ENCODE measurements at regions not wholly inside any gene's neighbourhood (a gene's known extent, or its start where the extent isn't known, plus 50 kb on each side); places are given as distances from the start of the nearest gene placed in this dataset.

- Histone ChIP-seq H3K9me3 (ENCODE audit: control insufficient read depth, low read length) (no peaks in the 10 kb centered on the region), H2BK15ac (ENCODE audit: low read depth, poor library complexity, severe bottlenecking) (no peak overlapping the region), H3K4me2 (ENCODE audit: low read length, poor library complexity, severe bottlenecking) (no peak overlapping the region)
These were observed 999.4 kb upstream of the GJE1 start for GRCh38 chr6:141133346-141133745.

GRCh38 chr6:141131616-141132015 lies 1001.1 kb upstream of the GJE1 start:
- Histone ChIP-seq H2BK120ac (ENCODE audit: low read depth, low read length) (no peak overlapping the region), H3K23ac (ENCODE audit: low read length in 2 of 2) (no peak overlapping the region), H2BK12ac (ENCODE audit: low read length in 2 of 2) (no peak overlapping the region), H3K4ac (ENCODE audit: low read depth in 1 of 2, low read length in 2 of 2) (no peak overlapping the region), H3K14ac (ENCODE audit: low read length in 2 of 2) (no peak overlapping the region), H3K4me1 (ENCODE audit: control insufficient read depth, insufficient read depth, low read depth, low read length) (no peaks in the 10 kb centered on the region), H2BK15ac (ENCODE audit: low read depth, poor library complexity, severe bottlenecking) (no peak overlapping the region), H3K4me3 (ENCODE audit: insufficient read depth in 1 of 2, low read depth in 1 of 2, low read length in 2 of 2) (no peak overlapping the region), H3K27ac (ENCODE audit: low read length, poor library complexity, severe bottlenecking) (no peak overlapping the region), H3K79me1 (replicated peaks; ENCODE audit: low read length, poor library complexity, severe bottlenecking) (no peaks in the 10 kb centered on the region), H3K36me3 (ENCODE audit: control insufficient read depth in 1 of 2, insufficient read depth in 2 of 2, low read depth in 1 of 2, low read length in 2 of 2) (no peaks in the 10 kb centered on the region), H2BK5ac (ENCODE audit: low read depth, low read length, poor library complexity, severe bottlenecking) (no peak overlapping the region), H3K27me3 (ENCODE audit: control insufficient read depth in 1 of 2, insufficient read depth in 1 of 2, low read length in 2 of 2) (no peaks in the 10 kb centered on the region), H3K9ac (ENCODE audit: low read length) (no peak overlapping the region), H3K18ac (ENCODE audit: low read depth in 1 of 2, low read length in 2 of 2) (no peak overlapping the region), H2AFZ (ENCODE audit: low read depth, low read length) (no peak overlapping the region), H4K8ac (ENCODE audit: low read length) (no peak overlapping the region), H3K9me3 (ENCODE audit: control insufficient read depth, low read length) (no peaks in the 10 kb centered on the region), H3K4me2 (ENCODE audit: low read length, poor library complexity, severe bottlenecking) (no peak overlapping the region), H4K91ac (ENCODE audit: low read length) (no peak overlapping the region), H2AK5ac (ENCODE audit: low read length, severe bottlenecking) (no peak overlapping the region)
- DNase-seq = no peak
- WGBS = 60% methylated on average over 2 of the region's 3 CpGs

More at GRCh38 chr6:141133346-141133745, 999.4 kb upstream of the GJE1 start:
- no peak overlapping the region for H2BK120ac ChIP-seq (ENCODE audit: low read depth, low read length)
- no peak overlapping the region for H2BK5ac ChIP-seq (ENCODE audit: low read depth, low read length, poor library complexity, severe bottlenecking)
- H3K4me1 ChIP-seq (ENCODE audit: control insufficient read depth, insufficient read depth, low read depth, low read length) = no peaks in the 10 kb centered on the region
- no peak overlapping the region for H3K14ac ChIP-seq (ENCODE audit: low read length in 2 of 2)
- no peaks in the 10 kb centered on the region for H3K79me1 ChIP-seq (replicated peaks; ENCODE audit: low read length, poor library complexity, severe bottlenecking)
- H4K91ac ChIP-seq (ENCODE audit: low read length) = no peak overlapping the region
- no peak overlapping the region for H3K27ac ChIP-seq (ENCODE audit: low read length, poor library complexity, severe bottlenecking)
- H3K4ac ChIP-seq (ENCODE audit: low read depth in 1 of 2, low read length in 2 of 2) = no peak overlapping the region
- H4K8ac ChIP-seq (ENCODE audit: low read length) = no peak overlapping the region
- WGBS = 36% methylated on average over 1 of the region's 1 CpG
- no peak overlapping the region for H3K18ac ChIP-seq (ENCODE audit: low read depth in 1 of 2, low read length in 2 of 2)
- H3K23ac ChIP-seq (ENCODE audit: low read length in 2 of 2) = no peak overlapping the region
- H3K36me3 ChIP-seq (ENCODE audit: control insufficient read depth in 1 of 2, insufficient read depth in 2 of 2, low read depth in 1 of 2, low read length in 2 of 2) = no peaks in the 10 kb centered on the region
- H3K4me3 ChIP-seq (ENCODE audit: insufficient read depth in 1 of 2, low read depth in 1 of 2, low read length in 2 of 2) = no peak overlapping the region
- H2AK5ac ChIP-seq (ENCODE audit: low read length, severe bottlenecking) = no peak overlapping the region
- no peak overlapping the region for H2BK12ac ChIP-seq (ENCODE audit: low read length in 2 of 2)
- H3K27me3 ChIP-seq (ENCODE audit: control insufficient read depth in 1 of 2, insufficient read depth in 1 of 2, low read length in 2 of 2) = no peaks in the 10 kb centered on the region
- peak; percentile 2 for DNase-seq
- H2AFZ ChIP-seq (ENCODE audit: low read depth, low read length) = no peak overlapping the region
- no peak overlapping the region for H3K9ac ChIP-seq (ENCODE audit: low read length)

GRCh38 chr6:141123497-141123896 lies 1009.2 kb upstream of the GJE1 start:
- Histone ChIP-seq H3K18ac (ENCODE audit: low read depth in 1 of 2, low read length in 2 of 2) (no peak overlapping the region), H3K23ac (ENCODE audit: low read length in 2 of 2) (no peak overlapping the region), H3K27ac (ENCODE audit: low read length, poor library complexity, severe bottlenecking) (no peak overlapping the region), H4K91ac (ENCODE audit: low read length) (no peak overlapping the region), H2BK15ac (ENCODE audit: low read depth, poor library complexity, severe bottlenecking) (no peak overlapping the region), H3K9ac (ENCODE audit: low read length) (no peak overlapping the region), H3K36me3 (ENCODE audit: control insufficient read depth in 1 of 2, insufficient read depth in 2 of 2, low read depth in 1 of 2, low read length in 2 of 2) (no peaks in the 10 kb centered on the region), H2BK12ac (ENCODE audit: low read length in 2 of 2) (no peak overlapping the region), H3K4ac (ENCODE audit: low read depth in 1 of 2, low read length in 2 of 2) (no peak overlapping the region), H3K27me3 (ENCODE audit: control insufficient read depth in 1 of 2, insufficient read depth in 1 of 2, low read length in 2 of 2) (no peaks in the 10 kb centered on the region), H3K9me3 (ENCODE audit: control insufficient read depth, low read length) (no peaks in the 10 kb centered on the region), H4K8ac (ENCODE audit: low read length) (no peak overlapping the region), H3K79me1 (replicated peaks; ENCODE audit: low read length, poor library complexity, severe bottlenecking) (no peaks in the 10 kb centered on the region), H3K4me3 (ENCODE audit: insufficient read depth in 1 of 2, low read depth in 1 of 2, low read length in 2 of 2) (no peak overlapping the region), H2BK5ac (ENCODE audit: low read depth, low read length, poor library complexity, severe bottlenecking) (no peak overlapping the region), H2AFZ (ENCODE audit: low read depth, low read length) (no peak overlapping the region), H3K4me1 (ENCODE audit: control insufficient read depth, insufficient read depth, low read depth, low read length) (no peaks in the 10 kb centered on the region), H2BK120ac (ENCODE audit: low read depth, low read length) (no peak overlapping the region), H3K4me2 (ENCODE audit: low read length, poor library complexity, severe bottlenecking) (no peak overlapping the region), H3K14ac (ENCODE audit: low read length in 2 of 2) (no peak overlapping the region), H2AK5ac (ENCODE audit: low read length, severe bottlenecking) (no peak overlapping the region)
- DNase-seq = no peak

GRCh38 chr6:141123049-141123448 lies 1009.7 kb upstream of the GJE1 start:
- no peaks in the 10 kb centered on the region for H3K79me1 ChIP-seq (replicated peaks; ENCODE audit: low read length, poor library complexity, severe bottlenecking)
- H2BK120ac ChIP-seq (ENCODE audit: low read depth, low read length) = no peak overlapping the region
- no peak overlapping the region for H3K4ac ChIP-seq (ENCODE audit: low read depth in 1 of 2, low read length in 2 of 2)
- no peak overlapping the region for H4K91ac ChIP-seq (ENCODE audit: low read length)
- no peak overlapping the region for H2BK15ac ChIP-seq (ENCODE audit: low read depth, poor library complexity, severe bottlenecking)
- H4K8ac ChIP-seq (ENCODE audit: low read length) = no peak overlapping the region
- no peak overlapping the region for H3K4me3 ChIP-seq (ENCODE audit: insufficient read depth in 1 of 2, low read depth in 1 of 2, low read length in 2 of 2)
- H3K36me3 ChIP-seq (ENCODE audit: control insufficient read depth in 1 of 2, insufficient read depth in 2 of 2, low read depth in 1 of 2, low read length in 2 of 2) = no peaks in the 10 kb centered on the region
- H3K9me3 ChIP-seq (ENCODE audit: control insufficient read depth, low read length) = no peaks in the 10 kb centered on the region
- H3K9ac ChIP-seq (ENCODE audit: low read length) = no peak overlapping the region
- no peak overlapping the region for H2BK5ac ChIP-seq (ENCODE audit: low read depth, low read length, poor library complexity, severe bottlenecking)
- no peak overlapping the region for H2BK12ac ChIP-seq (ENCODE audit: low read length in 2 of 2)
- no peak for DNase-seq
- H3K23ac ChIP-seq (ENCODE audit: low read length in 2 of 2) = no peak overlapping the region
- no peak overlapping the region for H3K27ac ChIP-seq (ENCODE audit: low read length, poor library complexity, severe bottlenecking)
- no peaks in the 10 kb centered on the region for H3K4me1 ChIP-seq (ENCODE audit: control insufficient read depth, insufficient read depth, low read depth, low read length)
- no peak overlapping the region for H3K4me2 ChIP-seq (ENCODE audit: low read length, poor library complexity, severe bottlenecking)
- H2AFZ ChIP-seq (ENCODE audit: low read depth, low read length) = no peak overlapping the region
- no peak overlapping the region for H2AK5ac ChIP-seq (ENCODE audit: low read length, severe bottlenecking)
- no peaks in the 10 kb centered on the region for H3K27me3 ChIP-seq (ENCODE audit: control insufficient read depth in 1 of 2, insufficient read depth in 1 of 2, low read length in 2 of 2)
- H3K18ac ChIP-seq (ENCODE audit: low read depth in 1 of 2, low read length in 2 of 2) = no peak overlapping the region
- H3K14ac ChIP-seq (ENCODE audit: low read length in 2 of 2) = no peak overlapping the region
